ENCODE measurements at regions not wholly inside any gene's neighbourhood (a gene's known extent, or its start where the extent isn't known, plus 50 kb on each side); places are given as distances from the start of the nearest gene placed in this dataset.

DNA sequence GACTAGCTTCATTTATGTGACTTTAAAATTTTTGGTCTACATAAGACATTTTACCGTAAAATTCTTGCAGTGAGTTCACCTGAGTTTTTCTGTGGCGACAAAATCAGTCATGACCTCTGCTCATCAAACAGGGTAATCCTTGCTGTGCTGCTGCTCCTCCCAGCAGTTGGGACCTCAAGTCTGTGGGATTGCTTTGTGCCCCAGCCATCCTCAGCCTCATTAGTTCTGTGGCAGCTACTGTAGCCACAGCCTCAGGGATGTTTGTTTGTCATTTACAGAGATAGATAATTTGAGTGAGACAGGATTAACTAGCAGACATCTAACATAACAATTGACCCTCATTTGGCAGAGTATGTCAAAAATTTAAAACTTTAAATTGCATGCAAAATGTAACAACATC is 357.0 kb downstream of the PCNX1 start:
- DNase-seq = no peak
- TF ChIP-seq, protein P1, sequence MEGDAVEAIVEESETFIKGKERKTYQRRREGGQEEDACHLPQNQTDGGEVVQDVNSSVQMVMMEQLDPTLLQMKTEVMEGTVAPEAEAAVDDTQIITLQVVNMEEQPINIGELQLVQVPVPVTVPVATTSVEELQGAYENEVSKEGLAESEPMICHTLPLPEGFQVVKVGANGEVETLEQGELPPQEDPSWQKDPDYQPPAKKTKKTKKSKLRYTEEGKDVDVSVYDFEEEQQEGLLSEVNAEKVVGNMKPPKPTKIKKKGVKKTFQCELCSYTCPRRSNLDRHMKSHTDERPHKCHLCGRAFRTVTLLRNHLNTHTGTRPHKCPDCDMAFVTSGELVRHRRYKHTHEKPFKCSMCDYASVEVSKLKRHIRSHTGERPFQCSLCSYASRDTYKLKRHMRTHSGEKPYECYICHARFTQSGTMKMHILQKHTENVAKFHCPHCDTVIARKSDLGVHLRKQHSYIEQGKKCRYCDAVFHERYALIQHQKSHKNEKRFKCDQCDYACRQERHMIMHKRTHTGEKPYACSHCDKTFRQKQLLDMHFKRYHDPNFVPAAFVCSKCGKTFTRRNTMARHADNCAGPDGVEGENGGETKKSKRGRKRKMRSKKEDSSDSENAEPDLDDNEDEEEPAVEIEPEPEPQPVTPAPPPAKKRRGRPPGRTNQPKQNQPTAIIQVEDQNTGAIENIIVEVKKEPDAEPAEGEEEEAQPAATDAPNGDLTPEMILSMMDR (IDR thresholded peaks at IDR 0.05) = no peak
- TF ChIP-seq POLR2A (IDR thresholded peaks at IDR 0.05) = no peak
- H3K4me3 ChIP-seq = no peak overlapping the region
- no peak overlapping the region for H3K27ac ChIP-seq
- no peaks in the 10 kb centered on the region for H3K36me3 ChIP-seq
- no peaks in the 10 kb centered on the region for H3K4me1 ChIP-seq
- H3K9me3 ChIP-seq = peaks cover 0 to 2% of the 10 kb centered on the region in 2 donors
- intact Hi-C loops (cut with DNase I; ENCODE audit: low total_unique reads) = no loop called here
- H3K27me3 ChIP-seq = no peaks in the 10 kb centered on the region

DNA sequence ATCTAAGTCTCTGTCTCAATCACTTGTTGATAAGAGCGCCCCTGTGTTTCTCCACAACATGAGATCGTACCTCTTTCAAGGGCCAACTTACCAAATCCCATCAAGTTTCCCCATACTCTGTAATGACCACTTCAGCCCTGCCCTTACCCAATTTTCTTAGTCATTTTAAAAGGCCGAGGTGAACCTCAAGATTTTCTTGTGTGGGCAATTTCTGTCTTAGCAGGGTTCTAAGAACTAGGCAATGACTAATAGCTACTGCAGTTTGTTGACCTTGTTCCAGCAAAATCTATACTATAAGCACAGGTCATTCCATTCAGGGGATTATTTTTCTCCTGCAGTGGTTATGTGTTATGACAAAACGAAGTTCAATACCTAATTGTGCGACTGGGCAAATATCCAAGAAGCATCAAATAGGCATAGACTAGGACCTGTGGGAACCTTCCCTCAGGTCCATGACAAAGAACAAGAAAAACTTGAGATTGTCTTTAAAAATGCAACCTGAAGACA is 359.8 kb downstream of the PCNX1 start:
- DNase-seq = no peak
- no peaks in the 10 kb centered on the region for H3K9me3 ChIP-seq
- H3K36me3 ChIP-seq = no peaks in the 10 kb centered on the region
- no peak overlapping the region for H3K4me3 ChIP-seq
- H3K27me3 ChIP-seq = no peaks in the 10 kb centered on the region
- H3K4me1 ChIP-seq = no peaks in the 10 kb centered on the region
- intact Hi-C loops (cut with DNase I; ENCODE audit: low total_unique reads) = no loop called here
- no peak overlapping the region for H3K27ac ChIP-seq
- TF ChIP-seq, protein P1 (IDR thresholded peaks at IDR 0.05) = no peak
- TF ChIP-seq POLR2A (IDR thresholded peaks at IDR 0.05) = no peak

DNA sequence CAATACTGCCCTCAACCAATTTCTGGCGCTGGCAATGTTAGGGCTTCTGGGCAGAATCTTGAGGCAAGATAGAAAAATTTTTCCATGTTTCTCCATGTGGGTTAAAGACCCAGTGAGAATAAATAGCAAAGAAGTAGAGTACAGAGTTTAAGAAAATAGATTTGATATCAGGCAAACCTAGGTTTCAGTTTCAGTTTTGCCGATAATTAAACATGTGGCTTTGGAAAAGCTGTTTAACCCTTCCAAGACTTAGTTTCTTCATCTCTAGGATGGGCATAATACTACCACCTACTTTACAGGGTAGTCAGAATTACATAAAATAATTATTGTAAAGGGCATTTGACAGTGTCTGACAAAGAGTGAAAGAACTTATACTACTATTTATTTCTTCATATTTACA is 360.4 kb downstream of the PCNX1 start:
- no peaks in the 10 kb centered on the region for H3K4me1 ChIP-seq
- no peaks in the 10 kb centered on the region for H3K27me3 ChIP-seq
- H3K27ac ChIP-seq = no peak overlapping the region
- H3K9me3 ChIP-seq = no peaks in the 10 kb centered on the region
- TF ChIP-seq, protein P1 (IDR thresholded peaks at IDR 0.05) = no peak
- TF ChIP-seq POLR2A (IDR thresholded peaks at IDR 0.05) = no peak
- H3K36me3 ChIP-seq = no peaks in the 10 kb centered on the region
- no peak for DNase-seq
- no peak overlapping the region for H3K4me3 ChIP-seq
- intact Hi-C loops (cut with DNase I; ENCODE audit: low total_unique reads) = no loop called here

DNA sequence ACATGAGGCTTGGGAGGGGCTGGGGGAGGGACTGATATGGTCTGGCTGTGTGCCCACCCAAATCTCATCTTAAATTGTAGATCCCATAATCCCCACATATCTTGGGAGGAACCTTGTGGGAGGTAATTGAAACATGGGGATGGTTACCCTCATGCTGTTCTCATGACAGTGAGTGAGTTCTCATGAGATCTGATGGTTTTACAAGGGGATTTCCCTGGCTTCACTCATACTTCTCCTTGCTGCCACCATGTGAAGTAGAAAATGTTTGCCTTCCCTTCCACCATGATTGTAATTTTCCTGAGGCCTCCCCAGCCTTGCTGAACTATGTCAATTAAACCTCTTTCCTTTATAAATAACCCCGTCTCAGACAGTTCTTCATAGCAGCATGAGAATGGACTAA is 362.9 kb downstream of the PCNX1 start:
- H3K4me3 ChIP-seq = no peak overlapping the region
- no peak for TF ChIP-seq POLR2A (IDR thresholded peaks at IDR 0.05)
- TF ChIP-seq, protein P1 (IDR thresholded peaks at IDR 0.05) = no peak
- intact Hi-C loops (cut with DNase I; ENCODE audit: low total_unique reads) = no loop called here

DNA sequence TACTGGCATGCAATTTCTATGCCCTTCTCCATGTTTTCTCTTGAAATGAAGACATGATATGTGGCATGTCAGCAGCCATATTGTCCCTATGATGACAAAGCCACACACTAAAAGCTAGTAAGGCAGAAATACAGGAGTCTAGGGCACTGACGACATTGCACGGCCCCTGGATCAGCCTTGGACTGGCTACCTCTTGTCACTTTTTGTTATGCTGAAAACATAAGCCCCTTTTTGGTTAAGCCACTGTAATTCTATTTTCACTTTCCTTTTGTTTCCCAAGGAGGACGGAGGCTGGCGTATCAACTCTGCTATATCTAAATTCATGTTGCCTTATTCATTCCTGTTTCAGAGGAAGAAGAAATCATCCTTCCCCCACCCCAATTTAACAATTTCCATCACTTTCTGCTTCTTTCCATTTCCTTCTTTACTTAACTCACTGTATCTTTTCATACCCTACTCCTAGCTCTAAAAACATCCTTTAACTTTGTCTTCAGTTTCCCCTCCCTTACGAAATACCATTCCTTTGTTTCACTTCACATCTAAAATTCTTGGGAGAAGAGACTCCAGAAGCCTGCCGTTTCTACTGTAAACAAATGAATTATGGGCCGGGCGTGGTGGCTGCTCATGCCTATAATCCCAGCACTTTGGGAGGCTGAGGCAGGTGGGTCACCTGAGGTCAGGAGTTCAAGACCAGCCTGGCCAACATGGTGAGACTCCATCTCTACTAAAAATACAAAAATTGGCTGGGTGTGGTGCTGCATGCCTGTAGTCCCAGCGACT is 364.1 kb downstream of the PCNX1 start:
- H3K27ac ChIP-seq = no peak overlapping the region
- TF ChIP-seq, protein P1 (IDR thresholded peaks at IDR 0.05) = no peak
- TF ChIP-seq POLR2A (IDR thresholded peaks at IDR 0.05) = no peak
- no peaks in the 10 kb centered on the region for H3K27me3 ChIP-seq
- intact Hi-C loops (cut with DNase I; ENCODE audit: low total_unique reads) = no loop called here
- H3K4me3 ChIP-seq = no peak overlapping the region
- no peaks in the 10 kb centered on the region for H3K36me3 ChIP-seq
- H3K4me1 ChIP-seq = no peaks in the 10 kb centered on the region
- DNase-seq = no peak
- H3K9me3 ChIP-seq = no peaks in the 10 kb centered on the region

More for the DNA sequence above, 362.9 kb downstream of the PCNX1 start:
- Histone ChIP-seq H3K27me3 (no peaks in the 10 kb centered on the region), H3K36me3 (no peaks in the 10 kb centered on the region), H3K4me1 (no peaks in the 10 kb centered on the region), H3K9me3 (no peaks in the 10 kb centered on the region), H3K27ac (no peak overlapping the region)
- no peak for DNase-seq

Measured in uterus (tissue), 3 donors.